Lower leg skin (tissue), 3 donors: ENCODE measurements at regions not wholly inside any gene's neighbourhood (a gene's known extent, or its start where the extent isn't known, plus 50 kb on each side); places are given as distances from the start of the nearest gene placed in this dataset.

Source experiments
- POLR2A ChIP-seq, 2 donors: fragments of 450-650 bp; IDR thresholded peaks; one replicate each; pipeline ENCODE4 v1.6.1; 2016 to 2017; ENCODE audit warnings: antibody characterized with exemption in 2 of 2, mild to moderate bottlenecking in 1 of 2, moderate library complexity in 1 of 2
- TF ChIP-seq, protein P1 (sequence below), 3 donors: fragments of 450-650 bp; IDR thresholded peaks; one replicate each; pipeline ENCODE4 v1.5.1; 2016; ENCODE audit warnings: antibody characterized with exemption in 3 of 3, mild to moderate bottlenecking in 3 of 3, moderate library complexity in 2 of 3

DNA sequence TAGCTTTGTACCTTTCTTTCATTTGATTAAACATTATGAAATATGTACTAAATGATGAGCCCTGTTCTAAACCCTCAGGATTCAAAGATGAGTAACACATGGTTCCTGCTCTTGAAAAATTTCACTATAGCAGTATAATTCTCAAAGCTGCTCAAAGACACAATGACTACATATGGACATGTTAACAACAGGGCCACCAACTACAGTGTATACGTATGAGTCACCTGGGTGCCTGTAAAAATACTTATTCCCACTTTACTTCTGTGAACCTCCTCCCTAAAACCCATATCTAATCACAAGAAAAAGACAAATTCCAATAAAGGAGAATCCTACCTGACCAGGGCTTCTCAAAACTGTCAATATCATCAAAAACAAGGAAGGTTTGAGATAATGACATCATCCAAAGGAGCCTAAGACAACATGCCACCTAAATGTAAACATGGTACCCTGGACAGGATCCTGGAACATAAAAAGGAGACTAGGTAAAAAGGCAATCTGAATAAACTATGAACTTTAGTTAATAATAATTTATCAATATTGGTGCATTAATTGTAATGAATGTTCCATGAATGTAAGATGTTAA is 84.7 kb downstream of the FAM161A start:
- TF ChIP-seq, protein P1, sequence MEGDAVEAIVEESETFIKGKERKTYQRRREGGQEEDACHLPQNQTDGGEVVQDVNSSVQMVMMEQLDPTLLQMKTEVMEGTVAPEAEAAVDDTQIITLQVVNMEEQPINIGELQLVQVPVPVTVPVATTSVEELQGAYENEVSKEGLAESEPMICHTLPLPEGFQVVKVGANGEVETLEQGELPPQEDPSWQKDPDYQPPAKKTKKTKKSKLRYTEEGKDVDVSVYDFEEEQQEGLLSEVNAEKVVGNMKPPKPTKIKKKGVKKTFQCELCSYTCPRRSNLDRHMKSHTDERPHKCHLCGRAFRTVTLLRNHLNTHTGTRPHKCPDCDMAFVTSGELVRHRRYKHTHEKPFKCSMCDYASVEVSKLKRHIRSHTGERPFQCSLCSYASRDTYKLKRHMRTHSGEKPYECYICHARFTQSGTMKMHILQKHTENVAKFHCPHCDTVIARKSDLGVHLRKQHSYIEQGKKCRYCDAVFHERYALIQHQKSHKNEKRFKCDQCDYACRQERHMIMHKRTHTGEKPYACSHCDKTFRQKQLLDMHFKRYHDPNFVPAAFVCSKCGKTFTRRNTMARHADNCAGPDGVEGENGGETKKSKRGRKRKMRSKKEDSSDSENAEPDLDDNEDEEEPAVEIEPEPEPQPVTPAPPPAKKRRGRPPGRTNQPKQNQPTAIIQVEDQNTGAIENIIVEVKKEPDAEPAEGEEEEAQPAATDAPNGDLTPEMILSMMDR (IDR thresholded peaks at IDR 0.05) = no peak
- TF ChIP-seq POLR2A (IDR thresholded peaks at IDR 0.05) = no peak
